Colonic mucosa (tissue), 4 donors: ENCODE measurements at regions not wholly inside any gene's neighbourhood (a gene's known extent, or its start where the extent isn't known, plus 50 kb on each side); places are given as distances from the start of the nearest gene placed in this dataset.

Experiments
- DNase-seq: peaks from one replicate; pipeline ENCODE4 v3.0.0-alpha.2; 2020
- H3K27ac ChIP-seq: fragments of 200-600 bp; one replicate; pipeline ENCODE4 v1.8.0; 2021
- H3K27me3 ChIP-seq: fragments of 200-600 bp; one replicate; pipeline ENCODE4 v1.8.0; 2021
- H3K36me3 ChIP-seq: fragments of 200-600 bp; one replicate; pipeline ENCODE4 v1.8.0; 2021
- H3K4me1 ChIP-seq: fragments of 200-600 bp; one replicate; pipeline ENCODE4 v1.8.0; 2021; ENCODE audit warnings: mild to moderate bottlenecking
- H3K4me3 ChIP-seq: fragments of 200-600 bp; one replicate; pipeline ENCODE4 v1.8.0; 2021
- H3K9ac ChIP-seq, 2 donors: one replicate each; pipeline ENCODE4 v1.7.0; 2013; ENCODE audit warnings: control low read depth in 2 of 2, low read depth in 2 of 2, low read length in 2 of 2
- H3K9me3 ChIP-seq: fragments of 200-600 bp; one replicate; pipeline ENCODE4 v1.8.0; 2021
- CTCF ChIP-seq: fragments of 200-600 bp; IDR thresholded peaks from one replicate; pipeline ENCODE4 v1.8.0; 2022; ENCODE audit warnings: antibody characterized with exemption, mild to moderate bottlenecking
- intact Hi-C: fragments of 100-400 bp; cut with DNase I; formaldehyde crosslinking; loops from one replicate; pipeline ENCODE4 v1.14.1; 2022
- donor health status: healthy.
- donor health status: DM: no; HTN: no; CAD: no.
- donor health status: DM: no; HTN: no; CAD: no.

- Histone ChIP-seq H3K36me3 (no peaks in the 10 kb centered on the region), H3K9me3 (no peaks in the 10 kb centered on the region), H3K27ac (no peak overlapping the region), H3K27me3 (no peaks in the 10 kb centered on the region), H3K4me3 (no peak overlapping the region), H3K9ac (no peak overlapping the region), H3K4me1 (no peaks in the 10 kb centered on the region)
- DNase-seq: no peak
- intact Hi-C loops: no loop called here
- no peak for TF ChIP-seq CTCF
Measured at GRCh38 chr4:111011458-111011857, 388.6 kb upstream of the PITX2 start.

- no peak for DNase-seq
- Histone ChIP-seq H3K9me3 (no peaks in the 10 kb centered on the region), H3K27me3 (no peaks in the 10 kb centered on the region), H3K36me3 (no peaks in the 10 kb centered on the region), H3K9ac (no peak overlapping the region), H3K27ac (no peak overlapping the region), H3K4me3 (no peak overlapping the region), H3K4me1 (no peaks in the 10 kb centered on the region)
- no peak for TF ChIP-seq CTCF
- intact Hi-C loops: no loop called here
Measured at GRCh38 chr4:111013846-111014245, 391.0 kb upstream of the PITX2 start.

DNA sequence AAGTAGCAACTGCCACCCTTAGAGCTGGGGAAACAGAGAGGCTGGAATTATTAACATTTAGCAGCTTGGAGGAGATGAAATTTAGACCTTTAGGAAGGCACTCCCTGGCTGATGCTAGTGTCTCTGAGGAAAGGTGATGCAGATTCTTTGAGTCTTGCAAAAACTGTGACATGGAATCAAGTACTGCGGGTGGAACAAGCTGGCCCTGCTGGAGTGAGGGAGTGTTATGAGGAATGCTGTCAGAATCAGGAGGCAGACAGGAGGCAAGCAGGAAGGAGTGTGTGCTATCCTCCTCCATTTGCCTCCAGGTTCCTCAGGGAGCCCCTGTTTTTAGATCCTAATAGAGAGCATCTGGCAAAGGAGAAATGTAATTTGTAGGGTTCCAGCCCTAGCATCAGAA, 391.7 kb upstream of the PITX2 start:
- TF ChIP-seq CTCF: no peak
- H3K9ac ChIP-seq: no peak overlapping the region
- intact Hi-C loops: no loop called here
- H3K9me3 ChIP-seq: no peaks in the 10 kb centered on the region
- no peak overlapping the region for H3K4me3 ChIP-seq
- no peaks in the 10 kb centered on the region for H3K27me3 ChIP-seq
- H3K27ac ChIP-seq: no peak overlapping the region
- no peaks in the 10 kb centered on the region for H3K36me3 ChIP-seq
- H3K4me1 ChIP-seq: no peaks in the 10 kb centered on the region
- DNase-seq: no peak

DNA sequence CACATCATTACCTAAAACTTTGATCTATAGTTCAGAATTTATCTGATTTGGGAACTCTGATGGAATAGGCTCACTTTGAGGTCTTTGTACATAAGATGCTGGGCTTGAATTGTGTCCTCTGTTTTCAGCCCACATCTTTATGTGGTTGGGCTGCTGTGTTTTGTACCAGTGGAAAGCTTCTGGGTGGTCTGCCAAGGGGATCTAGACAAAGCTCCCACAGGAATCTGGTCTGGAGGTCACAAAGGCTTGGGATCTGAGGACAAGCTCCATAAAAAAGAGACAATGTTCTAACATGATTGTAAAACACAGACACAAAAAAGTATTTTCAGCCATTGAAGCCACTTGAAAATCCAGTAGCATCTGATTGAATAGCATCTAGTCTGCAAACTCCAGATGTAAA, 393.5 kb upstream of the PITX2 start:
- Histone ChIP-seq H3K9ac (no peak overlapping the region), H3K27me3 (no peaks in the 10 kb centered on the region), H3K9me3 (no peaks in the 10 kb centered on the region), H3K36me3 (no peaks in the 10 kb centered on the region), H3K27ac (no peak overlapping the region), H3K4me1 (no peaks in the 10 kb centered on the region), H3K4me3 (no peak overlapping the region)
- TF ChIP-seq CTCF: no peak
- DNase-seq: no peak
- intact Hi-C loops: no loop called here

- intact Hi-C loops: no loop called here
- Histone ChIP-seq H3K36me3 (no peaks in the 10 kb centered on the region), H3K9me3 (no peaks in the 10 kb centered on the region), H3K4me1 (no peaks in the 10 kb centered on the region), H3K27ac (no peak overlapping the region), H3K27me3 (no peaks in the 10 kb centered on the region), H3K9ac (no peak overlapping the region), H3K4me3 (no peak overlapping the region)
- TF ChIP-seq CTCF: no peak
- no peak for DNase-seq
Measured at GRCh38 chr4:111018216-111018615, 395.3 kb upstream of the PITX2 start.

- no peaks in the 10 kb centered on the region for H3K36me3 ChIP-seq
- no peak for TF ChIP-seq CTCF
- no peaks in the 10 kb centered on the region for H3K27me3 ChIP-seq
- no peaks in the 10 kb centered on the region for H3K4me1 ChIP-seq
- H3K4me3 ChIP-seq: no peak overlapping the region
- H3K9me3 ChIP-seq: no peaks in the 10 kb centered on the region
- DNase-seq: no peak
- H3K9ac ChIP-seq: no peak overlapping the region
- intact Hi-C loops: no loop called here
- H3K27ac ChIP-seq: no peak overlapping the region
Measured at GRCh38 chr4:111020476-111020875, 397.6 kb upstream of the PITX2 start.
